HEK293 (cell line): ENCODE measurements at regions not wholly inside any gene's neighbourhood (a gene's known extent, or its start where the extent isn't known, plus 50 kb on each side); places are given as distances from the start of the nearest gene placed in this dataset.
A peak's percentile ranks its signal among the peaks of the same experiment; 100 is the strongest.

ENCODE experiments used
- CTCF ChIA-PET: fragments of 350-600 bp; formaldehyde crosslinking; extraction: SDS; loops from one replicate; lab custom pipeline; 2021; ENCODE audit warnings: antibody characterized with exemption; lab: Yijun Ruan, JAX
- POLR2A ChIA-PET: fragments of 300-600 bp; formaldehyde crosslinking; extraction: SDS; loops from one replicate; lab custom pipeline; 2020; ENCODE audit warnings: antibody characterized with exemption, inconsistent platforms; lab: Yijun Ruan, JAX
- H3K27ac ChIP-seq: fragments of 200-500 bp; sonication (Bioruptor generic); 2 replicates; pipeline ENCODE4 v1.5.1; 2014; ENCODE audit warnings: low read depth, low read length, control low read depth, inconsistent platforms; ENCODE audit errors: extremely low read depth
- H3K36me3 ChIP-seq, 2 experiments: fragments of 200-500 bp in 1 of 2; sonication (Bioruptor generic) in 1 of 2; 1 replicate in 1 of 2; 2 replicates in 1 of 2; pipeline ENCODE4 v1.5.1; 2014 to 2017; ENCODE audit warnings: inconsistent platforms in 2 of 2, low read length in 2 of 2; ENCODE audit not compliant: control insufficient read depth in 2 of 2, insufficient read depth in 1 of 2
- H3K4me1 ChIP-seq: fragments of 200-500 bp; sonication (Bioruptor generic); 2 replicates; pipeline ENCODE4 v1.5.1; 2014; ENCODE audit warnings: mild to moderate bottlenecking, low read length, inconsistent platforms; ENCODE audit not compliant: control insufficient read depth, insufficient read depth
- H3K4me3 ChIP-seq: 2 replicates; pipeline ENCODE4 v1.5.1; 2011; ENCODE audit warnings: low read depth, mild to moderate bottlenecking, control low read depth, low read length, moderate library complexity
- H3K9me3 ChIP-seq: fragments of 200-500 bp; sonication (Bioruptor generic); 2 replicates; pipeline ENCODE4 v1.5.1; 2014; ENCODE audit warnings: low read depth, low read length, inconsistent platforms; ENCODE audit not compliant: control insufficient read depth, insufficient read depth
- EGR2 ChIP-seq: fragments of 450-650 bp; formaldehyde crosslinking; IDR thresholded peaks from 2 replicates; pipeline ENCODE4 v1.5.1; 2016; ENCODE audit warnings: low read depth, missing biosample characterization, missing genetic modification characterization
- GFI1B ChIP-seq: fragments of 450-650 bp; formaldehyde crosslinking; IDR thresholded peaks from 2 replicates; pipeline ENCODE4 v1.5.1; 2016; ENCODE audit warnings: missing biosample characterization, missing genetic modification characterization
- INSM2 ChIP-seq: fragments of 450-650 bp; formaldehyde crosslinking; IDR thresholded peaks from 2 replicates; pipeline ENCODE4 v1.5.1; 2016; ENCODE audit warnings: missing biosample characterization, missing genetic modification characterization
- PRDM6 ChIP-seq: fragments of 450-650 bp; formaldehyde crosslinking; IDR thresholded peaks from 2 replicates; pipeline ENCODE4 v1.5.1; 2017; ENCODE audit warnings: missing biosample characterization, missing genetic modification characterization
- SETDB1 ChIP-seq: IDR thresholded peaks from one replicate; pipeline ENCODE4 v1.6.1; 2017; ENCODE audit warnings: mild to moderate bottlenecking, low read length, moderate library complexity, mixed read lengths; ENCODE audit not compliant: insufficient read length
- ZBTB17 ChIP-seq: fragments of 450-650 bp; formaldehyde crosslinking; IDR thresholded peaks from 2 replicates; pipeline ENCODE4 v1.5.1; 2016; ENCODE audit warnings: missing biosample characterization, missing genetic modification characterization
- ZFHX2 ChIP-seq: fragments of 450-650 bp; formaldehyde crosslinking; conservative IDR thresholded peaks from 2 replicates; pipeline ENCODE4 v1.5.1; 2016; ENCODE audit warnings: missing biosample characterization, missing genetic modification characterization
- ZNF175 ChIP-seq: fragments of 450-650 bp; formaldehyde crosslinking; IDR thresholded peaks from 2 replicates; pipeline ENCODE4 v1.5.1; 2016; ENCODE audit warnings: missing biosample characterization, missing genetic modification characterization
- ZNF18 ChIP-seq: fragments of 450-650 bp; formaldehyde crosslinking; IDR thresholded peaks from 2 replicates; pipeline ENCODE4 v1.5.1; 2016; ENCODE audit warnings: missing biosample characterization, missing genetic modification characterization
- ZNF341 ChIP-seq: fragments of 450-650 bp; formaldehyde crosslinking; IDR thresholded peaks from 2 replicates; pipeline ENCODE4; 2016; ENCODE audit warnings: low read depth, missing biosample characterization, missing genetic modification characterization
- ZNF513 ChIP-seq: fragments of 450-650 bp; IDR thresholded peaks from 2 replicates; pipeline ENCODE4 v1.5.1; 2018; ENCODE audit warnings: missing biosample characterization, missing genetic modification characterization
- ZNF596 ChIP-seq: fragments of 450-650 bp; IDR thresholded peaks from 2 replicates; pipeline ENCODE4 v1.5.0; 2018; ENCODE audit warnings: missing biosample characterization, mild to moderate bottlenecking, missing genetic modification characterization, moderate library complexity
- ZNF677 ChIP-seq: fragments of 450-650 bp; IDR thresholded peaks from 2 replicates; pipeline ENCODE4 v1.5.0; 2018; ENCODE audit warnings: missing biosample characterization, mild to moderate bottlenecking, missing genetic modification characterization, moderate library complexity
- ZSCAN30 ChIP-seq: fragments of 450-650 bp; IDR thresholded peaks from 2 replicates; pipeline ENCODE4 v1.5.1; 2018; ENCODE audit warnings: missing biosample characterization, mild to moderate bottlenecking, missing genetic modification characterization, moderate library complexity

- H3K4me1 ChIP-seq, result no peaks in the 10 kb centered on the region
- no peaks in the 10 kb centered on the region for H3K9me3 ChIP-seq
- no peak overlapping the region for H3K4me3 ChIP-seq
- no peak overlapping the region for H3K27ac ChIP-seq
- TF ChIP-seq ZNF677 (tag by site-specific recombination) (no peak), ZSCAN30 (no peak), ZNF175 (tag by site-specific recombination) (no peak), ZNF18 (tag by site-specific recombination) (no peak), ZBTB17 (0 out of 2 replicates have a peak, but pooled peaks have one; percentile 12), ZNF513 (no peak), INSM2 (tag by site-specific recombination) (no peak), ZNF341 (tag by site-specific recombination) (no peak)
- ChIA-PET CTCF (interaction anchor here (0.6 to 0.8 kb wide), 3 partner anchors 54 to 848 kb away, joined by 3 to 4 read pairs (median 3); no protein-coding TSS in a partner anchor), POLR2A (no interaction called here)
- no peaks in the 10 kb centered on the region for H3K36me3 ChIP-seq
These were observed 87.6 kb upstream of the CPLX2 start for GRCh38 chr5:175783739-175784138.

- no peak overlapping the region for H3K4me3 ChIP-seq
- no peaks in the 10 kb centered on the region for H3K4me1 ChIP-seq
- ChIA-PET POLR2A (no interaction called here), CTCF (interaction anchor here (0.7 to 0.8 kb wide), 2 partner anchors 54 to 112 kb away, joined by 3 to 4 read pairs; no protein-coding TSS in a partner anchor)
- TF ChIP-seq ZNF596 (tag by site-specific recombination), result no peak
- peak; percentile 56; the same call in 1 of the 2 replicates for TF ChIP-seq ZFHX2 (tag by site-specific recombination)
- TF ChIP-seq EGR2, result peak; percentile 78
- no peak overlapping the region for H3K27ac ChIP-seq
- H3K9me3 ChIP-seq, result no peaks in the 10 kb centered on the region
- no peaks in the 10 kb centered on the region for H3K36me3 ChIP-seq
These were observed 87.1 kb upstream of the CPLX2 start for GRCh38 chr5:175784230-175784629.

- H3K4me3 ChIP-seq, result no peak overlapping the region
- ChIA-PET POLR2A (no interaction called here), CTCF (interaction anchor here (0.5 kb wide), 1 partner anchor 27 kb away, joined by 4 read pairs; no protein-coding TSS in a partner anchor)
- H3K36me3 ChIP-seq, result no peaks in the 10 kb centered on the region
- TF ChIP-seq GFI1B (no peak), SETDB1 (no peak), PRDM6 (no peak)
- TF ChIP-seq, all 188 proteins: peak for 0
- Histone ChIP-seq H3K9me3 (no peaks in the 10 kb centered on the region), H3K27ac (no peak overlapping the region), H3K4me1 (no peaks in the 10 kb centered on the region)
These were observed 85.7 kb upstream of the CPLX2 start for GRCh38 chr5:175785681-175786080.
